ENCODE measurements at regions not wholly inside any gene's neighbourhood (a gene's known extent, or its start where the extent isn't known, plus 50 kb on each side); places are given as distances from the start of the nearest gene placed in this dataset.
"Not testable (repeated sequence)": the region's sequence is repeated elsewhere in the genome, so short reads cannot be mapped to it uniquely, and the experiment has no call there.

DNA sequence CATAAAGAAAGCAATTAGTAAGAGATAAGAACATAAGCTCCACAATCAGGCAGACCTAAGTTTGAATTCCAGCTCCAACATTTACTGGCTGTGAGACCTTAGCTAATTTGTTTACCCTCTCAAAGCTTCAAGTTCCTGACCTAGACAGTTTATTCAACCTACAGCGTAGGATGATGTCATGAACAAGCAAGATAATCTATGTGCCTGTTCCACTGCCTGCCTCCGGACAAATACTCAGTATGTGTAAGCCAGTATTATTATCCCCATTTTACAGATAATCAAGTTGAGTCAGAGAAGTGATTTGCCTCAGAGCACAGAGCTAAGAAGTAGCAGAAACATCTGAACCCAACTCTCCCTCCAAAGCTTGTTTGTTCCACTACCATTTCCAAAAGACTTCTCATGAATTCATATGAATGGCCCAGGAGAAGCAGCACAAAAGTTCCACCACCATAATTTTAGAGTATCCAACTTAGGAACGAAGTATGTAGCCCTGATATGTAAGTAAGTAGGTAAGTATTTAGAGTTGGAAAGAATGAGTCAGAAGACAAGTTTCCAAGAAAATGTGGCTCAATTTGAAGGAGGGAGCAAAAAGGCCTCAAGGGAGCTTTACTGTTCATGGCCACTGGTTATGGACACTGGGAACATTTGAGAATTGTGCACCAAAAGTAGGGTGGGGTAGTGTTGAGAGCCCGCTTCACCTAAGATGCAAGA, 398.2 kb downstream of the NFIB start:
- TF ChIP-seq, protein P1, sequence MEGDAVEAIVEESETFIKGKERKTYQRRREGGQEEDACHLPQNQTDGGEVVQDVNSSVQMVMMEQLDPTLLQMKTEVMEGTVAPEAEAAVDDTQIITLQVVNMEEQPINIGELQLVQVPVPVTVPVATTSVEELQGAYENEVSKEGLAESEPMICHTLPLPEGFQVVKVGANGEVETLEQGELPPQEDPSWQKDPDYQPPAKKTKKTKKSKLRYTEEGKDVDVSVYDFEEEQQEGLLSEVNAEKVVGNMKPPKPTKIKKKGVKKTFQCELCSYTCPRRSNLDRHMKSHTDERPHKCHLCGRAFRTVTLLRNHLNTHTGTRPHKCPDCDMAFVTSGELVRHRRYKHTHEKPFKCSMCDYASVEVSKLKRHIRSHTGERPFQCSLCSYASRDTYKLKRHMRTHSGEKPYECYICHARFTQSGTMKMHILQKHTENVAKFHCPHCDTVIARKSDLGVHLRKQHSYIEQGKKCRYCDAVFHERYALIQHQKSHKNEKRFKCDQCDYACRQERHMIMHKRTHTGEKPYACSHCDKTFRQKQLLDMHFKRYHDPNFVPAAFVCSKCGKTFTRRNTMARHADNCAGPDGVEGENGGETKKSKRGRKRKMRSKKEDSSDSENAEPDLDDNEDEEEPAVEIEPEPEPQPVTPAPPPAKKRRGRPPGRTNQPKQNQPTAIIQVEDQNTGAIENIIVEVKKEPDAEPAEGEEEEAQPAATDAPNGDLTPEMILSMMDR (conservative IDR thresholded peaks at IDR 0.05; ENCODE audit: low read depth, low read length), result no peak
- H3K4me3 ChIP-seq (ENCODE audit: low read length), result no peak overlapping the region
- DNase-seq (ENCODE audit: low read depth), result no peak

DNA sequence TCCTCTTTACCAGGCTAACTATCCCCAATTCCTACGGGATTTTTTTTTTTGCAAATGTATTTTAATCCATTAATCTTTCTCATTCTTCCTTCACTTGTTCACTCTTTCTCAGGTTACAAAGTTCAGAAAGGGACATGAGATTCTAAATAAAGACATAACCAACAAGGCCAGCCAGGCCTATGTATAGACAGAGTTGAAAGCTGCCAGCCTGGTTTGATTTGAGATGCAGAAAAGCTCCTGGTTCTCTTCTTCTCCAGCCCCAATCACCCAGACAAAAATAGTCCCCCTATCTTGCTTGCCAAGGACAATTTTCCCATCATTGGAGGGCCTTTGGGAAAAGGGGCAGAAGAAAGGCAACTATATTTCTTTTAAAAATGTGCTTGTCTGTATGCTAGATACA, 398.8 kb downstream of the NFIB start:
- no peak for DNase-seq (ENCODE audit: low read depth)

DNA sequence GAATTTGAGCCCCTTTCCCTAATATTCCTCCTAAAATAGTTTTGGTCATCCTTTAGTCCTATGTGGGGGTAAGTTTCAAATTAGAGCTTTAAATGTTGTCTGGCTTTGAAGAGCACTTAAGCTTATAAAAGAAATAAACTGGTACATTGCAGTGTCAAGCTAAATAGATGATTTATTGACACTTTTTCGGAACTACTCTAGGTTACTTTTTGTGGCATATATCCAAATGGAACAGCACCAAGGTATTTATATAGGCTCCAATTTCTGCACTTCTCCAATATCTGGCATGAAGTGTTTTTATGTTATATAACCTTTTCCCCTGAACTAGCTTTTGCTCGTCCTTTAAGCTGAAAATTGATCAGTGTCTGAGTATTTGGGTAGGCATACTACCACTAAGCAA, 402.5 kb downstream of the NFIB start:
- DNase-seq (ENCODE audit: low read depth), result no peak
- TF ChIP-seq, protein P1 (conservative IDR thresholded peaks at IDR 0.05; ENCODE audit: low read depth, low read length), result no peak
- no peak overlapping the region for H3K4me3 ChIP-seq (ENCODE audit: low read length)

More for the DNA sequence above, 398.8 kb downstream of the NFIB start:
- TF ChIP-seq, protein P1 (conservative IDR thresholded peaks at IDR 0.05; ENCODE audit: low read depth, low read length), result no peak
- no peak overlapping the region for H3K4me3 ChIP-seq (ENCODE audit: low read length)

DNA sequence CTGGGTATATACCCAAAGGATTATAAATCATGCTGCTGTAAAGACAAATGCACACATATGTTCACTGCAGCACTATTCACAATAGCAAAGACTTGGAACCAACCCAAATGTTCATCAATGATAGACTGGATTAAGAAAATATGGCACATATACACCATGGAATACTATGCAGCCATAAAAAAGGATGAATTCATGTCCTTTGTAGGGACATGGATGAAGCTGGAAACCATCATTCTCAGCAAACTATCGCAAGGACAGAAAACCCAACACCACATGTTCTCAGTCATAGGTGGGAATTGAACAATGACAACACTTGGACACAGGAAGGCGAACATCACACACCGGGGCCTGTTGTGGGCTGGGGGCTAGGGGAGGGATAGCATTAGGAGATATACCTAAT, 406.1 kb downstream of the NFIB start:
- H3K4me3 ChIP-seq (ENCODE audit: low read length); DNase-seq (ENCODE audit: low read depth): not testable (repeated sequence)

DNA sequence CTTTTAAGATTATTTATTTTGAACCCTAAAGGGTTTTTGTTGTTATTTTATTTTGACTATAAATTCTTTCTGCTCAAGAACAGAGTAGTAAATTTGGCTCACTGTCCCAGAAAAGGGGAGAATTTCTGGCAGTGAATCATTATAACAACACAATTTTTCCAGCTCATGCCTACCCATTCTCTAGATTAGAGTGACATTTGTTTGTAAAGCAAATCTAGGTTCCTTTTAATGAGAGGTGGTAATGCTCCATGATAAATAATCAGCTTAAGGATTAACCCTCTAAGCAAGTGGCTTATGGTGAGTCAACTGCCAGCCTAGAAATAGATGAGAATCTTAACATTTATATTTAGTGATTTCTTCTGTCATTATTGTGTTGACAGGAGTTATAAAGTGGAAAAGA, 409.2 kb downstream of the NFIB start:
- peak; percentile 80 for DNase-seq (ENCODE audit: low read depth)
- H3K4me3 ChIP-seq (ENCODE audit: low read length), result no peak overlapping the region
- TF ChIP-seq, protein P1 (conservative IDR thresholded peaks at IDR 0.05; ENCODE audit: low read depth, low read length), result no peak

DNA sequence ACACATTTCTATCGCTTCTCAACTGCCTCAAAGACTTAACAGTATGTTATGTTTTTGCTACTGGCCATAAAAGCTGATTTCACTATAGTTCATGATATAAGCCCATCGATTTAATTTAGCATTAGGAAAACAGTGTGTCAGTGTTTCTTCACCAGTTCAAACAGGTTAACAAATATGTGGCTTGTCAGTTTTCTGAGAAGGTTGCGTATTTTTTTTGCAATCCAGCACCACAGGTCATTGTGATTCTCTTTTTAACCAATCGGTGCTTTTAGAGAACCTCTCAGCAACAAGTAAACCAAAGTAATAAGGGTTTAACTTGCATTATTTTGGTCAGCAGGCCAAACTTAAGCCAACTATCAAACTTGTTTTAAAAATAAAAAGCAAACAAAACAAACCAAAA, 409.6 kb downstream of the NFIB start:
- TF ChIP-seq, protein P1 (conservative IDR thresholded peaks at IDR 0.05; ENCODE audit: low read depth, low read length), result no peak
- no peak for DNase-seq (ENCODE audit: low read depth)

DNA sequence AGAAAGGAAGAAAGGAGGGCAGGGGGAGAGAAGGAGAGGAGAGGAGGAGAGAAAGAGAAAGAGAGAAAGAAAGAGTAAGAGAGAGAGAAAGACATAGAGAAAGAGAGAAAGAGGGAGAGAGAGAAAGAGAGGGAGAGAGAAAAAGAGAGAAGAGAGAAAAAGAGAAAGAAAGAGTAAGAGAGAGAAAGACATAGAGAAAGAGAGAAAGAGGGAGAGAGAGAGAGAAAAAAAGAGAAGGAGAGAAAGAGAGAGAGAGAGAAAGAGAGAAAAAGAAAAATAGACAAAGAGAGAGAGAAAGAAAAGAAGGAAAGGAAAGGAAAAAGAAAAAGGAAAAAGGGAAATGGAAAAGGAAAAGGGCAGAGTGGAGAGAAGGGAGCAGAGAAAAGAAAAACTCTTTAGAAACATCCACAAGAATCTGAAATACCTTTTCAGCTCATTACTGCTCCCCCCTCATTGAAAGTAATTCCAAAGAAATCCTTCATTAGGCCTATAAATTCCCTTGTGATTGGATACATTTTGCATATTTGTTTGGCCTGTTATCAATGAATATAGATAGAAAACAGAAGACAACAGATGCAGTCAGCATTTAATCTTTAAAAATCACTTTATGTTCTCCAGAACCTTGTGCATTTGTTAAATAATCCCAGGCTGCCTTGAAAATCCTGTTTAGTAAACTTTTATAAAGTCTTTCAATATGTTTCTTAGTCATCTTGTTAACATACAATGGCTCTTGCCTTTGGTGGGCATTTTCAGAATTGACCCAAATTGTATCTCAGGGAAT, 411.5 kb downstream of the NFIB start:
- DNase-seq (ENCODE audit: low read depth), result no peak
- TF ChIP-seq, protein P1 (conservative IDR thresholded peaks at IDR 0.05; ENCODE audit: low read depth, low read length), result no peak
- no peak overlapping the region for H3K4me3 ChIP-seq (ENCODE audit: low read length)

More for the DNA sequence above, 409.6 kb downstream of the NFIB start:
- no peak overlapping the region for H3K4me3 ChIP-seq (ENCODE audit: low read length)
